HG03354 (cell line): ENCODE measurements at regions not wholly inside any gene's neighbourhood (a gene's known extent, or its start where the extent isn't known, plus 50 kb on each side); places are given as distances from the start of the nearest gene placed in this dataset.

Source experiments
- ATAC-seq: cut with Tn5 transposase; IDR thresholded peaks from one replicate; pipeline ENCODE4 v1.9.1; 2021; ENCODE audit warnings: mild to moderate bottlenecking; ENCODE audit not compliant: unreplicated experiment, poor library complexity, severe bottlenecking

DNA sequence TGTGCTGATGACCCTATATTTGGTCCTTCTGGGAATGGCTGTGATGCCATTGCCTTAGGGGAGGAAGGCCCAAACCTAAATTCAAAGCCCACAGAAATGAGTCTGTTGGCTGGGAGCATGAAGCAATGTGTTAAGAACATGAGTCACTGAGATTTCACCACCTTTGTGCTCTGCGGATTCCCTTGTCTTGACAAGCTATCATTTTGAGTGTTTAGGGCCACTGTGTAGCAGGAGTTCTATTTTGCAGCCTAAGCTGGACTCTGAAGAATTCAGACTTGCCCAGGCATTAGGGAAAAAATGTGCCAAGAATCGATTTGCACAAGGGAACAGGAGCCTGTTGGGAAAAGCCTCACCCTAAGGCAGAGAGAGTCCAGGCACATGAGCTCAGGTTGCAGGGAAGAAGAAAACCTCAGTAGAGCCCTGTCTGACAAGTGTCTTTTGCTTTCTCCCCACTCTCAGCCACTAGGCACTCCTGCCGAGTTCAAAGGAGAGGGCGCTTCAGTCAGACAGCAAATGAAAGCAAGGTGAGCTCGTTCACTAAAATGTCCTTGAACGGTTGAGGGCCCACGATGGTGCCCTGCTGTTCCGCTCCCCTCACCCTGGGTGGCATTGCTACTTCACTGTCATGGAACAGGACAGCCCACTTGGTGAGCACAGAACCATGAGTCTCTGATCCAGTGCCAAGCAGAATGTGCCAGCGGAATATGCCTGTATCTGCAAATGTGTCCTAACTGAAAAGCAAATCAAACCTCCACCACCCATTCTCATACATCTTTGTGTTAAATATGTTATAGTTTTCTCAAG is 93.6 kb downstream of the PRLHR start:
- ATAC-seq: no peak

DNA sequence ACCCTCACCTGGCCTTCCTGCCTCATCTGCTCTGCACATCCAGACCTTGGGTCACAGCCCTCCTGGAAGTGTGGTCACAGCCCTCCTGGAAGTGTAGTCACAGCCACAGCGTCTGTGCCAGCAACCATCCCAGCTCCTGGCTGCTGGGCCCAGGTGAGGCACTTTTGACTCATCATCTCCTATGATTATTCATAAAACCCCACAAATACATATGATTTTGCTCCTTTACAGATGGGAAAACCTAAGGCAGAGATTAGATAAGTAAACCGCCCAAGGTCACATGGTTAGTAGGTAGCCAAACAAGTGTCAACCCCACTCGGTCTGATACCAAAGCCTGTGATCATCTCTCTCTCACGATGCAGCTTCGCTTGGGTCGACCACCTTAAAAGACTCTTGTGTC is 94.3 kb downstream of the PRLHR start:
- no peak for ATAC-seq

DNA sequence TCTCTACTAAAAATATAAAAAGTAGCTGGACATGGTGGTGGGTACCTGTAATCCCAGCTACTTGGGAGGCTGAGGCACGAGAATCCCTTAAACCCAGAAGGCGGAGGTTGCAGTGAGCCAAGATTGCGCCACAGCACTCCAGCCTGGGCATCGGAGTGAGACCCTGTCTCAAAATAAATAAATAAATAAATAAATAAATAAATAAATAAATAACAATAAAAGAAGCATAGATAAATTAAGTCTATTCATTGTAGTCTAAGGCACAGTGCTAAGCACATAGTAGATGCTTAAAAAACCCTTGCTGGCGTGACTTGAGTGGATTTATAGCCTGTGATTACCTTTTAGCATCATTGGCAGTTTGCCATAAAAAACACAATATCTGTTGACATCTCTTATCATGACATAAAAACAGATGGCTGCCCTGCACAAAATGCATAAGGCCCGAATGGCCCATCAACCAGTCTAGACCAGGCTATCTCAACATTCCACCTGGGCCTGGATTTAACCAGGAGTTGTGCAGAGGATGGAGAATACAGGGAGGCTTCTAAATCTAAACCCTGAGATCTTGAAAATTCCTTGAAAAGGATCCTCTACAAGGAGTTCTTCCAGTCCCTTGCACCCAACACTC is 94.9 kb downstream of the PRLHR start:
- no peak for ATAC-seq

GRCh38 chr10:118499186-118499585 is 96.3 kb downstream of the PRLHR start:
- no peak for ATAC-seq

DNA sequence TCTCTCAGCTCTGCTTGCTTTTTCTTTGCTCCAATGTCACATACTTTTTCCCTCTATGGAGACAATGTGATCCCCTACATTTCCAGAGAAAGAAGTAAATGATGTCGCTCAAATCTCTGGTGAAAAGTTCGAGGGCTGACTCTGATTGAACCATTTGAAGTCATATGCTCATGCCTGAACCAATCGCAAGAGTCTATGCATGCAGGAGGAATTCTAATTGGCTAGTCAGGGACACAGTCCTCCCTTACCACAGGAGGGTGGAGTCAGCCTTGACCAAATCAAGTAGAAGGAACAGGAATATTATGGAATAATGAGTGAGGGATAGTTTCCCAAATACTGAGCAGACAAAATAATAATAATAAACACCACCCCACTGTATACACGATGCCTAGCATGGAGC is 96.8 kb downstream of the PRLHR start:
- ATAC-seq: no peak

DNA sequence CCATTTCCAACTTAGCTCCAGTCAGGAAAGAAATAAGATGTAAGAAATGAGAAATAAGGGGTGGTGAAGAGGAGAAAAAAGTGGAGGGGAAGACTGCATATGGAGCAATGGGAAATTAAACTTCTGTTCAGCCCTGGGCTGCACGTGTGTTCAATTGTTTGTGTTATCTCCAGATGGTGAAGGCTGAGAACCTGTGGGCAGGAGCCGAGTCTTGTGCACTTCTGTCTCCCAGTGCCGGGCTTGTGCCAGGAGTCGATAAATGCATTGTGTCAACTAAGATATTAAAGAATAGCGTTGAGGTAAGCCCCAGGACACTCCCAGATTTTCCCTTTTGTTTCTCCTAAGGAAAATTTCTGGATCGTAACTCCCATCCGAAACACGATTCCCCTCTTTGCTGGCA is 98.2 kb downstream of the PRLHR start:
- ATAC-seq: no peak

DNA sequence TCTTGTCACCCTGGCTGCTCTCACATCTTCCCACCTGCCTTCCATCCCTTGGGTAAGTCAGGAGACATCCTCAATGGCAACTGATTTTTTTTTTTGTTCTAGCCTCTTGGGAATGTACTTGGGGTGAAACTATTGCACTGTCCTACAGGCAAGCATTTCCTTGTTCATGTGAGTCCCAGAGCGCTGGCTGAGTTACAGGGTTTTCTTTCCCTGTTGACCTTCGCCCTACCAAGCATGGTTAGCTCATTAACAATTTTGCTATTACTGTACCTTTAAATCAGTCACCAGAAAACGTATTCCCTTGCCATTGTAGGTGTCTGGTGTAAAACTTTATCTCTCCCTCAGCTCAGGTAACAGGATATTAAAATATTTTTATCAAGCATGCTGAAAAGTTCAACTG is 98.9 kb downstream of the PRLHR start:
- ATAC-seq: no peak

DNA sequence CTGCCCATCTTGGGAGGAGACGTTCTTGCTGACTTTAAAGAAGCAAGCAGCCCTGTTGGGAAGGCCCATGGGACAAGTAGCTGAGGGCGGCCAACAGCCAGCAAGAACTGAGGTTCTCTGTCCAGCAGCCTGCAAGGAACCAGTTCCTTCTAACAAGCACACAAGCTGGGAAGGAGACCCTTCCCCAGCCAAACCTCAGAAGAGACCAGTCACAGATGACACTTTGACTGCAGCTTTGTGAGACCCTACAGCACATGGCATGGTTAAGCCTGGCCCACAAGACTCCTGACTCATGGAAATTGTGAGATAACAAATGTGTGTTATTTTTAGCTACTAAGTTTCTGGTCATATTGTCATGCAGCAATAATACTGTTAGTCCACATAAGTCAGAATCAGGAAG is 99.9 kb downstream of the PRLHR start:
- ATAC-seq: no peak

DNA sequence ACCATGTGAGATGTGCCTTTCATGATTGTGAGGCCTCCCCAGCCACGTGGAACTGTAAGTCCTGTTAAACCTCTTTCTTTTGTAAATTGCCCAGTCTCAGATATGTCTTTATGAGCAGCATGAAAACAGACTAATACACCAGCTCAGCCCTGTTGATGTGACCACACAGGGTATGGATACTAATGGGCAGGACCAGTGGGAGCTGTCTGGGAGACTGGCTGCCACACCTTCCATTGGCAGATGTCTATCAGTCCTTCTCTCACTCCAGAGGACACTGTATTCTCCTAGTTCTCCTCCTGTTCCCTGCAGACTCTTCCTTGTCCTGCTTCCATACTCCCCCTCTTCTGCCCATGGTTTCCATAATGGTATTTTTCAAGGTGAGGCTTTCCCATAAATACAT is 104.4 kb downstream of the PRLHR start:
- no peak for ATAC-seq

GRCh38 chr10:118488710-118489497 is 106.5 kb downstream of the PRLHR start:
- no peak for ATAC-seq

- no peak for ATAC-seq
Measured at GRCh38 chr10:118485641-118486040, 109.8 kb downstream of the PRLHR start.

GRCh38 chr10:118484152-118484871 is 111.1 kb downstream of the PRLHR start:
- no peak for ATAC-seq

DNA sequence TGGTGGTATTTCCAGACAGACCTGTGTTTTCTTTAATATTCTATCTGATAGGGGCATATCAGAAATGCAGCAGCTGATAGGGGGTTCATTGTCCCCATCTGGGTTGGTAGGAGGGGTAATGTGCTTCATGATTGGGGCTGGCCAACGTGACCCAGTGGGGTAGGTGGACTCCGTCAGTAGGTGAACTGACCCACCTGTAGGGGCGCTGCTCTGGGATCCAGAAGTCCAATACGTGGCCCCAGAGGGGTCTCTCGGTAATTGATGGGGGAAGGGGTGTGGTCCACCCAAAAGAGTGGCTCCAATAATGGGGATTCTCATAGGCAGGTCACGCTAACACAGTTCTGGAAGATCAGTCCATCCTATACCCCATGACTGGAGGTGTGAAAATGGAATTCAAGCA is 112.0 kb downstream of the PRLHR start:
- ATAC-seq: no peak

- no peak for ATAC-seq
Measured at GRCh38 chr10:118482393-118483331, 112.8 kb downstream of the PRLHR start.

DNA sequence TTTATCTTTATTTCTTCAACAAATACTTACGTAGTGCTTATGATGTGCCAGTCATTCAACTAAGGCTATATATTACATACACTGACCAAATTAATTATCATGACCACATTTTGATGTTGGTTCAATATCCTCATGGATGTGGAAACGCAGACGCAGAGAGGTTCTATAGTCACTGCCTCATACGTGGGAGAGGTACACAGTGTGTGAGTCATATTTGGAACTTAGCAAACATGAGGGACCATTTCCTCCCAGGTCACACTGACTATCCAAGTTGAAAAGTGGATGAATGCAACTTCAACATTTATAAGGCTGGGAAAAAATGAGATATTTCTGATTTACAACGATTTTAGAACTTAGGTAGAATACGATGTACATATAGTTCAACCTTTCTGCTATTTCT is 113.6 kb downstream of the PRLHR start:
- no peak for ATAC-seq

- ATAC-seq: no peak
Measured at GRCh38 chr10:118475214-118475613, 120.2 kb downstream of the PRLHR start.

DNA sequence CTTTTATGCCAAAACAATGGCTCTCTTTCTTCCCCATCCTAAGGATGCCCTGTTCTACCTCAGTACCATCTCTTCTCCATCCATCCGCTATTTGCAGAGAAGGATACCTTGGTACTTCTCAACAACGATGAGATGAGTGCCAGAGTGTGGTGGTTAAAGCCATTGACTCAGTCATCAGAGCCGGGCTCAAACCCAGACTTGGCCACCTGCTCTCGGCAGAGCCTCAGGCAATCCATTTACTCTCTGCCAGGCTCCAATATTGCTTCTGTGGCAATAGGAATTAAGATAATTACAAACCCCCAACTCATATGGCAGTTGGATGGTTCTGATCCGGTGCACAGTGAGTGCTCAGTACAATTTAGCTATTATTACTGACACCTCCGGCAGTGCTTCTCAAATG is 121.3 kb downstream of the PRLHR start:
- no peak for ATAC-seq

DNA sequence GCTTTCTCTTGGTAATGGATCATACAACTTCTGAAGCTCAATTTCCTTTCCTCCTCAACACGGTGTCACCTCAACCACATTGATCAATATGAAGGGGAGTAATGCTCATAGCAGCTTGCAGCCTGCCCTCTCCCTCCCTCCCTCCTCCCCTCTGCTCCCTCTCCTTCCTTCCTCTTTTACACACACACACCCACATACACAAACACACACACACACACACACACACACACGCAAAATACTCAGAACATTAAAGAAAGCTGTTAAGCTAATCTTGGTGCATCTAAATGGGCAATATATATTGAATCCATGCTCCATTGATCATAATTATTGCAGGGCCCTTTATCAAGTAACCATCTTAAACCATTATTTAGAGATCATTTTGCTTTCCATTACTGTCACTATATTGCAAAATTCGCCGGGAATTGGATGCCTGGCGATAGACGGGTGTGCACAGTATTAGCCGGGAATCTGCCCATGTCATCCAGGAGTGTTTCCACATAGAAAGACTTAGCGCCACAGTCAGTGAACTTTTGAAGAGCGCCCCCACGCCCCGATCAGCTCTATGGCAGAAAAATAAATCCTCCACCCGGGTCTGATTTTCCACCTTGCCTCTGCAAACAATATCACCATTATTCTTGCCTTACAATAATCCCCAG is 122.0 kb downstream of the PRLHR start:
- ATAC-seq: no peak
